Loucy (cell line): ENCODE measurements at regions not wholly inside any gene's neighbourhood (a gene's known extent, or its start where the extent isn't known, plus 50 kb on each side); places are given as distances from the start of the nearest gene placed in this dataset.

Experiments
- CTCF ChIP-seq: fragments of 200-600 bp; sonication (generic); conservative IDR thresholded peaks from 2 replicates; pipeline ENCODE4 v1.5.1; 2014; ENCODE audit warnings: mild to moderate bottlenecking, antibody characterized with exemption, low read length
- EZH2phosphoT487 ChIP-seq: fragments of 200-600 bp; IDR thresholded peaks from 2 replicates; pipeline ENCODE4 v1.6.1; 2018; ENCODE audit warnings: antibody characterized with exemption, mild to moderate bottlenecking, moderate library complexity, borderline replicate concordance

GRCh38 chr5:173741729-173742431 is 125.4 kb upstream of the BOD1 start:
- TF ChIP-seq CTCF, result no peak
- no peak for TF ChIP-seq EZH2phosphoT487
